CD4-positive, alpha-beta T cell treated with Interleukin-1 beta for 1 hour (primary cell): ENCODE measurements at regions not wholly inside any gene's neighbourhood (a gene's known extent, or its start where the extent isn't known, plus 50 kb on each side); places are given as distances from the start of the nearest gene placed in this dataset.

Source experiments
- DNase-seq, 2 donors: peaks; one replicate each; pipeline ENCODE4 v3.0.0-alpha.2; 2020 to 2022

- DNase-seq = no peak
Observed at GRCh38 chr18:40583671-40584070, 1371.4 kb upstream of the PIK3C3 start.

GRCh38 chr18:40582105-40582504, 1372.9 kb upstream of the PIK3C3 start:
- no peak for DNase-seq

- DNase-seq = no peak
Observed at GRCh38 chr18:40577981-40578365, 1377.1 kb upstream of the PIK3C3 start.

GRCh38 chr18:40577239-40577980, 1377.6 kb upstream of the PIK3C3 start:
- no peak for DNase-seq

- no peak for DNase-seq
Observed at GRCh38 chr18:40576507-40577115, 1378.4 kb upstream of the PIK3C3 start.

GRCh38 chr18:40570615-40571014, 1384.4 kb upstream of the PIK3C3 start:
- DNase-seq = no peak

- DNase-seq = no peak
Observed at GRCh38 chr18:40569605-40570004, 1385.4 kb upstream of the PIK3C3 start.

- DNase-seq = no peak
Observed at GRCh38 chr18:40566510-40566844, 1388.6 kb upstream of the PIK3C3 start.

GRCh38 chr18:40565805-40566509, 1389.1 kb upstream of the PIK3C3 start:
- no peak for DNase-seq

- DNase-seq = no peak
Observed at GRCh38 chr18:40559556-40559955, 1395.5 kb upstream of the PIK3C3 start.

GRCh38 chr18:40558706-40559392, 1396.2 kb upstream of the PIK3C3 start:
- no peak for DNase-seq

GRCh38 chr18:40555914-40556313, 1399.1 kb upstream of the PIK3C3 start:
- no peak for DNase-seq

GRCh38 chr18:40553029-40553428, 1402.0 kb upstream of the PIK3C3 start:
- DNase-seq = no peak

GRCh38 chr18:40546875-40547274, 1408.2 kb upstream of the PIK3C3 start:
- DNase-seq = no peak

- DNase-seq = no peak
Observed at GRCh38 chr18:40534723-40535122, 1420.3 kb upstream of the PIK3C3 start.

GRCh38 chr18:40532046-40532445, 1423.0 kb upstream of the PIK3C3 start:
- no peak for DNase-seq

GRCh38 chr18:40531051-40531450, 1424.0 kb upstream of the PIK3C3 start:
- DNase-seq = no peak

GRCh38 chr18:40529478-40529877, 1425.6 kb upstream of the PIK3C3 start:
- DNase-seq = no peak

- no peak for DNase-seq
Observed at GRCh38 chr18:40524881-40525280, 1430.2 kb upstream of the PIK3C3 start.

GRCh38 chr18:40523287-40523686, 1431.7 kb upstream of the PIK3C3 start:
- DNase-seq = no peak

- no peak for DNase-seq
Observed at GRCh38 chr18:40501026-40501425, 1454.0 kb upstream of the PIK3C3 start.

- DNase-seq = no peak
Observed at GRCh38 chr18:40494603-40495002, 1460.4 kb upstream of the PIK3C3 start.

- no peak for DNase-seq
Observed at GRCh38 chr18:40493316-40493715, 1461.7 kb upstream of the PIK3C3 start.

GRCh38 chr18:40489301-40489700, 1465.7 kb upstream of the PIK3C3 start:
- DNase-seq = no peak
